ENCODE measurements at regions not wholly inside any gene's neighbourhood (a gene's known extent, or its start where the extent isn't known, plus 50 kb on each side); places are given as distances from the start of the nearest gene placed in this dataset.

GRCh38 chr2:226665306-226665831 lies 134.3 kb downstream of the IRS1 start:
- intact Hi-C loops (cut with DNase I) = no loop called here
- Histone ChIP-seq H3K27me3 (replicated peaks; ENCODE audit: insufficient read depth) (no peaks in the 10 kb centered on the region), H3K27ac (no peak overlapping the region), H3K36me3 (no peaks in the 10 kb centered on the region), H3K4me1 (replicated peaks) (no peaks in the 10 kb centered on the region), H3K4me3 (no peak overlapping the region), H3K9me3 (no peaks in the 10 kb centered on the region)
- no peak for DNase-seq (ENCODE audit: low spot score)
- WGBS = 73% methylated on average over 3 of the region's 3 CpGs
- TF ChIP-seq, protein P1, sequence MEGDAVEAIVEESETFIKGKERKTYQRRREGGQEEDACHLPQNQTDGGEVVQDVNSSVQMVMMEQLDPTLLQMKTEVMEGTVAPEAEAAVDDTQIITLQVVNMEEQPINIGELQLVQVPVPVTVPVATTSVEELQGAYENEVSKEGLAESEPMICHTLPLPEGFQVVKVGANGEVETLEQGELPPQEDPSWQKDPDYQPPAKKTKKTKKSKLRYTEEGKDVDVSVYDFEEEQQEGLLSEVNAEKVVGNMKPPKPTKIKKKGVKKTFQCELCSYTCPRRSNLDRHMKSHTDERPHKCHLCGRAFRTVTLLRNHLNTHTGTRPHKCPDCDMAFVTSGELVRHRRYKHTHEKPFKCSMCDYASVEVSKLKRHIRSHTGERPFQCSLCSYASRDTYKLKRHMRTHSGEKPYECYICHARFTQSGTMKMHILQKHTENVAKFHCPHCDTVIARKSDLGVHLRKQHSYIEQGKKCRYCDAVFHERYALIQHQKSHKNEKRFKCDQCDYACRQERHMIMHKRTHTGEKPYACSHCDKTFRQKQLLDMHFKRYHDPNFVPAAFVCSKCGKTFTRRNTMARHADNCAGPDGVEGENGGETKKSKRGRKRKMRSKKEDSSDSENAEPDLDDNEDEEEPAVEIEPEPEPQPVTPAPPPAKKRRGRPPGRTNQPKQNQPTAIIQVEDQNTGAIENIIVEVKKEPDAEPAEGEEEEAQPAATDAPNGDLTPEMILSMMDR (IDR thresholded peaks at IDR 0.05) = no peak
- TF ChIP-seq POLR2AphosphoS5 (IDR thresholded peaks at IDR 0.05) (no peak), POLR2A (IDR thresholded peaks at IDR 0.05) (no peak)

GRCh38 chr2:226664661-226665060 lies 135.0 kb downstream of the IRS1 start:
- intact Hi-C loops (cut with DNase I) = no loop called here
- 89% methylated on average over 2 of the region's 2 CpGs for WGBS
- H3K27me3 ChIP-seq (replicated peaks; ENCODE audit: insufficient read depth) = no peaks in the 10 kb centered on the region
- no peak overlapping the region for H3K27ac ChIP-seq
- H3K36me3 ChIP-seq = no peaks in the 10 kb centered on the region
- H3K4me3 ChIP-seq = no peak overlapping the region
- no peak for DNase-seq (ENCODE audit: low spot score)
- H3K9me3 ChIP-seq = no peaks in the 10 kb centered on the region
- H3K4me1 ChIP-seq (replicated peaks) = no peaks in the 10 kb centered on the region
- TF ChIP-seq, protein P1 (IDR thresholded peaks at IDR 0.05) = no peak
- TF ChIP-seq POLR2A (IDR thresholded peaks at IDR 0.05) = no peak
- TF ChIP-seq POLR2AphosphoS5 (IDR thresholded peaks at IDR 0.05) = no peak

DNA sequence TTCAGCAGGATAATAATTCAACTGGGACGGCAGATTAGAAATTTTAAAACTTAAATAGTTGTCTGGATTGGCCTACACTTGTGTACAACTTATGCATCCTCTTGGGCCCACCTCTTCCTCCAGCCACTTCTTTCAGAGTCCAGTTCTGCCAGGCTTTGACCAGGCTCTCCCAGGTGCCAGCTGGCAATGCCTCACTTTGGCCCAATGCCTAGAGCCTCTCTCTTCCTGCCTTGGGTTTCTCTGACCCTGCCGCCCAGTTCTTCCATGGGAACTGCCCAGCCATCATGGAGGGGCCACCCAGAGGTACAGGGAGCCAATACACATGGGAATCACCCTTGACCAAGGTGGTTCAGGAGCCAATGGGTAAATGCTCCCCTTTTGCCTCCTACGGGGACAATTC lies 135.5 kb downstream of the IRS1 start:
- TF ChIP-seq, protein P1 (IDR thresholded peaks at IDR 0.05) = no peak
- TF ChIP-seq POLR2A (IDR thresholded peaks at IDR 0.05) (no peak), POLR2AphosphoS5 (IDR thresholded peaks at IDR 0.05) (no peak)
- Histone ChIP-seq H3K27ac (no peak overlapping the region), H3K4me1 (replicated peaks) (peaks cover 4% of the 10 kb centered on the region), H3K27me3 (replicated peaks; ENCODE audit: insufficient read depth) (no peaks in the 10 kb centered on the region), H3K36me3 (no peaks in the 10 kb centered on the region), H3K9me3 (no peaks in the 10 kb centered on the region), H3K4me3 (no peak overlapping the region)
- no peak for DNase-seq (ENCODE audit: low spot score)
- intact Hi-C loops (cut with DNase I) = no loop called here
- WGBS = 25% methylated on average over 3 of the region's 3 CpGs

- no peak overlapping the region for H3K4me3 ChIP-seq
- peaks cover 7% of the 10 kb centered on the region for H3K4me1 ChIP-seq (replicated peaks)
- WGBS = 64% methylated on average over 11 of the region's 11 CpGs
- no peaks in the 10 kb centered on the region for H3K9me3 ChIP-seq
- no peak overlapping the region for H3K27ac ChIP-seq
- H3K27me3 ChIP-seq (replicated peaks; ENCODE audit: insufficient read depth) = no peaks in the 10 kb centered on the region
- DNase-seq (ENCODE audit: low spot score) = no peak
- intact Hi-C loops (cut with DNase I) = no loop called here
- H3K36me3 ChIP-seq = no peaks in the 10 kb centered on the region
- TF ChIP-seq, protein P1 (IDR thresholded peaks at IDR 0.05) = no peak
- no peak for TF ChIP-seq POLR2A (IDR thresholded peaks at IDR 0.05)
Observed at GRCh38 chr2:226661789-226662545, 137.7 kb downstream of the IRS1 start.

- 55% methylated on average over 1 of the region's 1 CpG for WGBS
- Histone ChIP-seq H3K4me3 (no peak overlapping the region), H3K27me3 (replicated peaks; ENCODE audit: insufficient read depth) (no peaks in the 10 kb centered on the region), H3K27ac (no peak overlapping the region), H3K9me3 (no peaks in the 10 kb centered on the region), H3K36me3 (no peaks in the 10 kb centered on the region), H3K4me1 (replicated peaks) (peaks cover 7% of the 10 kb centered on the region)
- no peak for TF ChIP-seq POLR2A (IDR thresholded peaks at IDR 0.05)
- TF ChIP-seq POLR2AphosphoS5 (IDR thresholded peaks at IDR 0.05) = peak; percentile 21
- TF ChIP-seq, protein P1 (IDR thresholded peaks at IDR 0.05) = no peak
- DNase-seq (ENCODE audit: low spot score) = no peak
- intact Hi-C loops (cut with DNase I) = no loop called here
Observed at GRCh38 chr2:226660526-226660925, 139.1 kb downstream of the IRS1 start.
